ENCODE measurements at regions not wholly inside any gene's neighbourhood (a gene's known extent, or its start where the extent isn't known, plus 50 kb on each side); places are given as distances from the start of the nearest gene placed in this dataset.
"Not testable (repeated sequence)": the region's sequence is repeated elsewhere in the genome, so short reads cannot be mapped to it uniquely, and the experiment has no call there.

DNA sequence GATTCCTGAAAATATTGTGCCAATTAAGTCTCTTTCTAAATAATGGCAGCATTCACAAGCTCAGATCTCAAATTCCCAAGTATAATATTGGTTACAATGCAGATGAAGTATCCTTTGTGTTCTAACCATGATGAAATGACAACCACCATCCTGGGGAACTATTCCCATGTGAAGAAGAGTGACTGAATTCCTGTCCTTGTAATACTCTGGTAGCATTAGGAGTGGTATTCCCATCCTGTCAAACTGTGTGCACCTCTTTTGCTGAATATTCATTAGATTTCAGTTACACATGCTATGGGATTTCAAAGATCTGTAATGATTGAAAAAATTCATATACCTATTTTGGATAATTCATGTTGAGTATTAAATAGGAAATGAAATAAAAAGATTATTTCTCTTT, 86.1 kb upstream of the SMIM30 start:
- no peak for DNase-seq

DNA sequence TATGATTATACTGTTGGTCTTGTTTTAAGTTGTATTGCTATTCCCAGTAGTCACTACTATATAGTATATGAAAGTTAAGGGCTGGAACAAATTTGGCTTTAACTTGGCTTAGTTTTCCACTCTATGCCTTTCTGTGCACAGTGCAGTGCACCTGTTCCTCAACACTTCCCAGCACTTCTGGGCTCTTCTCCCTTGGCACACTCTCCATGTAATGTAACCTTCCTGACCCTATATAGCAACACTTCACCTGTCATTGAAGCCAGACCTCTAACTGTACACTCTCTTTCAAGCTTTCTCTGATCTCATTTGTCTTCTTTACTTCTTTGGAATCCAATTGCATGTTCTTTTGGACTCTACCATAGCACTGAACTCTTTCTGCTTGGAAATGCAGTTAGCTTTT, 83.9 kb upstream of the SMIM30 start:
- DNase-seq = no peak

DNA sequence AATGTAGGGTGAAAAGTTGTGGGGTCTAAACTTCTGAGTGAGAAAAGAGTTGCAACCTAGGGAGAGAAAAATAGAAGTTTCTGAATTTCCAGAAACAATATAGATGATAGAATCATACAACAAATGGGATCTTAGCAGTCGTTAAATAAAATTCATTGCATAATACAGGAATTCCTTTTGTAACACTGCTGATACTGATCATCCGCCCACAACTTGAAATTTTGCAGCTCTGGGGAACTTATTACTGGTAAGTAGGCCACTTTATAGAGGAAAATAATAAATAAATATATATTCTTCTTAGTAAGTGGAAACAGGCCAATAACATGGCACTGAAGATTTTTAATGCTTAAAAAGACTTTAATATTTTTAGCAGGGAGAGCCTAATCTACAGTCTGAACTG, 81.9 kb upstream of the SMIM30 start:
- DNase-seq = no peak

- DNase-seq = no peak
These were observed 81.5 kb upstream of the SMIM30 start for GRCh38 chr7:113199841-113200240.

DNA sequence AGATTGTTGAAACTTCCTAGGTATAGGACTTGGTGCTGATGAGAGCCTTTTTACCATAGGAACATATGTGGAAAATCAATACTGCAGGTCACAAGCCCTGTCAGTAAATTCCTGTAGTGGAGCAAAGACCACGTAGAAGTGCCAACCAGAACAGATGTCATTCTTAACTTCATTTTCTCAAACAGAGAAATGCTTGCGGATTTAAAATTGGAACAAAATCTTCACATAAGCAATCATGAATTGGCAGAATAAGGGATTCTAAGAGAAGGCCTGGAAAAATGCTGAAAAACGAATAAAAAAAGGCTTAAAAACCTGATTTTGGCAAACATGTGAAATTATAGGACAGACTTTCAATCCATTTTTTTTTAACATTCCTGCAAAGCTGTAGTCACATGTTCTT, 80.8 kb upstream of the SMIM30 start:
- DNase-seq = no peak

DNA sequence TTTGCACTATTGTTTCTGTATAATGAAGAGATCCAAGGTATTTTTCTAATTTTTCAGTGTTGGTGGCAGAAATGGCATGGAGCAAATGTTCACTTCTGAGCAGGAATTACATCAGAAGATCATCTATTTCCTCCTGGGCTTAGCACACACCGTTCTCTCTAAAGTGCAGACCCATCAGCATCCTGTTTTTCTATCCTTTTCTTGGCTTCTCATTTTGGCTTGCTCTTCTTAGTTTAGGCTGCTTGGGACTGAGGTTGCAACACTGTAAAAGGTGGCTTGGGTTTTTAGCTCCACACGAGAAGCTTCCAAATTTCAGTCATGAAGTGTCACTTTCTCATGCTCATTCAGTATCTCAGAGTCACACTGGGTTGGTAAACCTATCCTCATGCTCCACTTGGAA, 79.9 kb upstream of the SMIM30 start:
- DNase-seq = no peak

GRCh38 chr7:113197274-113197673, 78.9 kb upstream of the SMIM30 start:
- no peak for DNase-seq

GRCh38 chr7:113188396-113188795, 70.0 kb upstream of the SMIM30 start:
- DNase-seq = no peak

DNA sequence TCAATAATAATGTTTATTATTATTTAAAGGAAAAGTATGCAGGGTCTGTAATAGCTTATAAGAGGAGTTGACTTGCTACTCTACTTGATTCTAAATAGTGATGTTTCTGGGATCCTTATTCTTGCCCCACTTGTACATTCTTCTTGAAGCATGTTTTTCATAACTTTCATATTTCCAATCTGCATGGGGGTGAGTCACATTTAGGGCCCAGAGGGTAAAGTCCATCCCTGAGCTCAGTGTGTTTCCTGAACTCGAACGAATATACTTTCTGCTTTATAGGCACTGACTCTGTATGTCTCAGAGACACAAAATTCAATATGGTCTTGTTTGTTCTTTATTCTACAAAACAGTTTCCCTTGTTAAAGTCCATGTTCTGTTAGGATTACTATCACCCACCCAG, 61.0 kb upstream of the SMIM30 start:
- DNase-seq = no peak

DNA sequence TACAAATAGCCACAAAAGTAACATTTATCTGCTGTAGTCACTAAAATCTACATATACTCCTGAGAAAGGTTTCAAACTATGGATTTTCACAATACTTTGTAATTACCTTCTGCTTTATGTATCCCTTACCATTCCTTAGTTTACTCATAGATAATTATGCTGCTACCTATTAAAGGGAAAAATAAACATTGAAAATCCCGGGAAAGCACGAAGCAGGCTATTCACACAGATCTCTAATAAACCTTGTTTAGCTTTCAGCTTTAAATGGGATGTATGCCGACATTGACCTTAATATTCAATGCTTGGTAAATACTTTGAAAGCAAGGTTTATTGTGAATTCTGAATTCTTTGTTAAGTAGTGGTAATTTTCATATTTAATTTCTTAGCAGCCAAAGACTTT, 58.5 kb upstream of the SMIM30 start:
- no peak for DNase-seq

DNA sequence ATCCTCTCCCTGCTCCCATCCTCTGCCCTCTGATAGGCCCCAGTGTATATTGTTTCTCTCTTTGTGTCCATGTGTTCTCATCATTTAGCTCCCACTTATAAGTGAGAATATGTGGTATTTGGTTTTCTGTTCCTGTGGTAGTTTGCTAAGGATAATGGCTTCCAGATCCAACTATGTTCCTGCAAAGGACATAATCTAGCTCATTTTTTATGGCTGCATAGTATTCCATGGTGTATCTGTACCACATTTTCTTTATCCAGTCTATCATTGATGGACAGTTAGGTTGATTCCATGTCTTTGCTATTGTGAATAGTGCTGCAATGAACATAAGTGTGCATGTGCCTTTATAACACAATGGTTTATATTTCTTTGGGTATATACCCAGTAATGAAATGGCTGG, 57.8 kb upstream of the SMIM30 start:
- DNase-seq = not testable (repeated sequence)

GRCh38 chr7:113175525-113176104, 57.3 kb upstream of the SMIM30 start:
- no peak for DNase-seq

DNA sequence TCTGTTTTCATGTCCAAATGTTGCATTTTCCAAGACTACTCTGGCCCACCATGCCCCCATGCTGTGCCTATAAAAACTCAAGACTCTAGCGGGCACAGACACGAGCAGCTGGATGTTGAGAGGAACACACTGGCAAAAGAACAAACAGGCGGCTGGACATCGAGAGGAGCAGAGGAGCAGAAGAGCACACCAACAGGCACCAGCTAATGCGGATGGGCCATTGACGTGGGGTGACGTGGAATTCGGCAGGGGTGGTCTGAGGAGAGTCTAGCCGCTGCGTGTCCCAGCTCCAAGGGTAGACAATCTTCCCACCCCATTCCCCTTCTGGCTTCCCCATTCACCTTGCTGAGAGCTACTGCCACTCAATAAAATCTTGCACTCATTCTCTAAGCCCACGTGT, 54.4 kb upstream of the SMIM30 start:
- no peak for DNase-seq

DNA sequence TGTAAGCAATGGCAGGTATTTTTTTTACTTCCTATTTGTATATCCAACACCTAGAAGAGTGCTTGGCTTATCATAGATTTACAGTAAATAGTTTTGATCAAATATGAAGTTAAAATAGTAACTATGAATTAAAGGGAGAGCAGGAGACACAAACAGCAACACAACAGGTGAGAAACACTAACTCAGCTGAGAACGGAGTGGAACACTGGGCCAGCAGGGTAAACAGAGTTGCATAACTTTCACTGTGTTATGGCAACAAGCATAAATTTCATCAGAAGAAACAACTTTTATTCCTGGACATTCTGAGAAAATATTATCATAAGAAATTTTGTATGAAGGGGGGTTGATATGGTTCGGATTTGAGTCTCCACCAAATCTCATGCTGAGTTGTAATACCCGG, 52.2 kb upstream of the SMIM30 start:
- no peak for DNase-seq

Measured in DMS153 (cell line).